Heart left ventricle (tissue), 16 donors: ENCODE measurements at regions not wholly inside any gene's neighbourhood (a gene's known extent, or its start where the extent isn't known, plus 50 kb on each side); places are given as distances from the start of the nearest gene placed in this dataset.

Experiments
- ATAC-seq, 4 donors: fragments of 200-7000 bp; cut with Tn5 transposase; one replicate each; pipeline ENCODE4 v1.9.1; 2020 to 2022; ENCODE audit warnings: moderate library complexity in 4 of 4, mild to moderate bottlenecking in 3 of 4, moderate number of reproducible peaks in 1 of 4
- DNase-seq, 5 donors: peaks; one replicate each; pipeline ENCODE4 v3.0.0-alpha.2; 2020
- H3K27ac ChIP-seq, 12 donors: fragments of 200-600 bp; sonication (generic) in 4 of 12; one replicate each; pipeline versions ENCODE4 v1.5.0 to v1.8.0; 2016 to 2022; ENCODE audit warnings: mild to moderate bottlenecking in 2 of 12
- H3K27me3 ChIP-seq, 9 donors: fragments of 200-600 bp; sonication (generic) in 2 of 9; one replicate each; pipeline versions ENCODE4 v1.5.1 to v1.8.0; 2016 to 2022; ENCODE audit warnings: mild to moderate bottlenecking in 3 of 9
- H3K36me3 ChIP-seq, 9 donors: fragments of 200-600 bp; sonication (generic) in 2 of 9; one replicate each; pipeline versions ENCODE4 v1.5.0 to v1.8.0; 2018 to 2022; ENCODE audit warnings: mild to moderate bottlenecking in 2 of 9
- H3K4me1 ChIP-seq, 12 donors: fragments of 200-600 bp; sonication (generic) in 4 of 12; one replicate each; pipeline versions ENCODE4 v1.5.0 to v1.8.0; 2016 to 2022; ENCODE audit warnings: mild to moderate bottlenecking in 3 of 12
- H3K4me3 ChIP-seq, 12 donors: fragments of 200-600 bp; sonication (generic) in 4 of 12; one replicate each; pipeline versions ENCODE4 v1.5.0 to v1.8.0; 2017 to 2022; ENCODE audit warnings: mild to moderate bottlenecking in 9 of 12, moderate library complexity in 4 of 12
- H3K9me3 ChIP-seq, 12 donors: fragments of 200-600 bp; sonication (generic) in 4 of 12; one replicate each; pipeline versions ENCODE4 v1.5.0 to v1.8.0; 2016 to 2022; ENCODE audit warnings: mild to moderate bottlenecking in 1 of 12
- CTCF ChIP-seq, 12 donors: fragments of 200-600 bp; sonication (generic) in 4 of 12; IDR thresholded peaks; one replicate each; pipeline versions ENCODE4 v1.5.0 to v1.8.0; 2018 to 2022; ENCODE audit warnings: antibody characterized with exemption in 12 of 12, mild to moderate bottlenecking in 5 of 12
- POLR2A ChIP-seq, 2 donors: fragments of 450-650 bp; IDR thresholded peaks; one replicate each; pipeline ENCODE4 v1.6.1; 2017; ENCODE audit warnings: antibody characterized with exemption in 2 of 2, mild to moderate bottlenecking in 2 of 2, moderate library complexity in 2 of 2
- WGBS, 4 donors: extraction: QIAGEN DNeasy Blood & Tissue Kit in 2 of 4; methylation state at CpG; one replicate each; pipeline versions ENCODE4 v1.1.5 to v1.1.7; 2013 to 2018; 5-methylcytosine and 5-hydroxymethylcytosine counted together
- intact Hi-C, 10 donors: fragments of 100-400 bp; cut with DNase I; formaldehyde crosslinking; loops; one replicate each; pipeline versions ENCODE4 v1.11.1 to v1.14.2; 2022
- donor health status: ischemic (EF 13 %, LVEDD 7.1; RV severe dilation, severe dysfunction).
- donor health status: healthy with polysubstance abuse.
- donor health status: DM: no; HTN: yes; CAD: no.
- donor health status: DM: no; HTN: no; CAD: no.
- donor health status: ischemic (EF 25% LVEDD 6.9; RV normal size, moderate dysfunction).
- donor health status: ischemic (EF 25% LVEDD 5.7; RV mildly dilated, moderate dysfunction).
- donor health status: healthy.
- donor health status: DM: yes; HTN: yes; CAD: no.
- donor health status: ischemic (EF 35%, LVEDD 5.7; RV mildly dilated, moderate dysfunction).
- donor health status: nonischemic (EF 11% LVEDD 7.7; RV severe dilation, severe dysfunction).
- donor health status: DM: yes; HTN: yes; CAD: no.
- donor health status: PGD.
- donor health status: ischemic (EF 29% LVEDD 5.4; RV normal size, mild dysfunction).
- donor health status: nonischemic (EF 23%, LVEDD 6.1; RV moderate dilation, normal function).

DNA sequence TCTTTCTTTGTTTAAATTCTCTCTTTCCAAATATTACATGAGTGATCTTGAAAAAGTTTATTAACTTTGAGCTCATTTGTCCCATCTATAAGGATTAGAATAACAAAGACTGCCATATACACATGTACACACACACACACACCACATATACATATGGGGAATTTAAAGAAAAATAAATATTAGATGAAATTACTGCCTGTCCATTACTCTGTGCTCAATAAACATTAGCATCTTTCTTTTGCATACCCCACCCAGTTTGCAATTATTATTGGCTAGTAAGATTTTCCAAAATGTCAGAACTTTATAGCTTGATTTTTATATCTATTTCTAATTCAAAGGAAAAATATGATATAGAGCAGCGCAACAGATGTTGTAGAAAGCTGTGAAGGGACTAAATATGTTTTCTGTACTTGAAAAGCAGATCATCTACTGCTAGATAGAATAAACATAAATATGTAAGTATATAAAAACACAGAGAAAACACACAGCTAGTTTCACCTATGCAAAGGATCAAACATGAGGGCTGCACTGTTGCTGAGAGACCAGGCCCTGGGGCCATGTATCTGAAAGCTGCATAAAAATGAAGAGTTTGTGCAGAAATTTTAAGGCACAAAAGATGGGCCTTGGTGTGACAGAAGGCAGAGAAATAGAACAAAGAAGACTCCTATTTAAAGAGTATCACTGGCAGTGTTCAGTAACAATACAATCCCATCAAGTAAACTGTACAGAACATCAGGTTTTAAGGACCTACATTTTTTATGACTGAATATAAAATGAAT lies 114.2 kb upstream of the NECTIN3 start:
- ATAC-seq (no peak), DNase-seq (no peak)
- Histone ChIP-seq H3K4me3 (no peak overlapping the region), H3K9me3 (peaks cover 0 to 7% (median 0%) of the 10 kb centered on the region in 12 donors), H3K36me3 (no peaks in the 10 kb centered on the region), H3K4me1 (no peaks in the 10 kb centered on the region), H3K27me3 (no peaks in the 10 kb centered on the region), H3K27ac (no peak overlapping the region)
- intact Hi-C loops, result no loop called here
- TF ChIP-seq CTCF (IDR thresholded peaks at IDR 0.05) (no peak), POLR2A (IDR thresholded peaks at IDR 0.05) (no peak)
- 90 to 97% (median 95%) methylated on average over 1 of the region's 1 CpG for WGBS, 4 donors

DNA sequence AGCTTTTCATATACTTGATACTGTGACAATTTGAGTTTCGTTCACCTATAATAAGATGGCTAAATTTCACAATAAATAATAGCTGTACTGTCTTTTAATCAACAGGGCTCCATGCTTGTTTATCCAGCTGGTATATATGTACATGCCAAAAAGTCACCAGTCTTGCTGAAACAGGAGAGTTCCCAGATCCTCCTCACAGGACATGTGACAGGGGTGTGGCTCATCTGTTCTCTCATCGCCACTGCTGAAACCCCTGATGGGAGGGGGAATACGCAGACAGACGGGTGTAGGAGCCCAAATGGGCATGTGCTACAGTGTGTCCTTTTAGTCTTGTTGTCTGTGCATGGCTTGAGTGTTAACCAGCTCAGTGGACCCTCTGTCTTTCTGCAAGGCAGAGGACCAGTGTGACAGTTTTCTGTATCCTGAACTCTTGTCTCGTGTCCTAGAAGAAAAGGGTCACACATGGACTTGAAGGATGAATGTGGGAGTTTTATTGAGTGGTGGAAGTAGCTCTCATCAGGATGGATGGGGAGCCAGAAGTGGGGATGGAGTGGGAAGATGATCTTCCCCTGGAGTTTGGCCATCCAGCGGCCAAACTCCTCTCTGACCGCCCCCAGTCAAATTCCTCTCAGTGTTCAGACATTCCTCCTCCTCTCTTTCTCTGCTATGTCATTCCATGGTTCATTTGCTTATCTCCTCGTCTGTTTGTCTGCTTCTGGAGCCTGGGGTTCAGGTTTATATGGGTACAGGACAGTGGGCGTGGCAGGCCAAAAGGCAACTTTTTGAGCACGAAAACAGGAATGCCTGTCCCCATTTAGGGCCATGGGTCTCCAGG lies 113.1 kb upstream of the NECTIN3 start:
- Histone ChIP-seq H3K4me3 (no peak overlapping the region), H3K27me3 (no peaks in the 10 kb centered on the region), H3K9me3 (peaks cover 0 to 13% (median 0%) of the 10 kb centered on the region in 12 donors), H3K36me3 (no peaks in the 10 kb centered on the region), H3K4me1 (no peaks in the 10 kb centered on the region), H3K27ac (no peak overlapping the region)
- DNase-seq (no peak), ATAC-seq (no peak)
- WGBS, 4 donors, result 66 to 84% (median 79%) methylated on average over 7 to 10 of the region's 10 CpGs
- intact Hi-C loops, result no loop called here
- TF ChIP-seq CTCF (IDR thresholded peaks at IDR 0.05) (no peak), POLR2A (IDR thresholded peaks at IDR 0.05) (no peak)

GRCh38 chr3:110965976-110966375 lies 105.6 kb upstream of the NECTIN3 start:
- H3K27me3 ChIP-seq, result no peaks in the 10 kb centered on the region
- peaks cover 0 to 54% (median 4%) of the 10 kb centered on the region in 12 donors for H3K9me3 ChIP-seq
- 88 to 97% (median 90%) methylated on average over 5 of the region's 5 CpGs for WGBS, 4 donors
- H3K4me1 ChIP-seq, result no peaks in the 10 kb centered on the region
- H3K27ac ChIP-seq, result no peak overlapping the region
- ATAC-seq, result no peak
- intact Hi-C loops, result no loop called here
- H3K36me3 ChIP-seq, result no peaks in the 10 kb centered on the region
- no peak for DNase-seq
- TF ChIP-seq POLR2A (IDR thresholded peaks at IDR 0.05) (no peak), CTCF (IDR thresholded peaks at IDR 0.05) (no peak)
- H3K4me3 ChIP-seq, result no peak overlapping the region

DNA sequence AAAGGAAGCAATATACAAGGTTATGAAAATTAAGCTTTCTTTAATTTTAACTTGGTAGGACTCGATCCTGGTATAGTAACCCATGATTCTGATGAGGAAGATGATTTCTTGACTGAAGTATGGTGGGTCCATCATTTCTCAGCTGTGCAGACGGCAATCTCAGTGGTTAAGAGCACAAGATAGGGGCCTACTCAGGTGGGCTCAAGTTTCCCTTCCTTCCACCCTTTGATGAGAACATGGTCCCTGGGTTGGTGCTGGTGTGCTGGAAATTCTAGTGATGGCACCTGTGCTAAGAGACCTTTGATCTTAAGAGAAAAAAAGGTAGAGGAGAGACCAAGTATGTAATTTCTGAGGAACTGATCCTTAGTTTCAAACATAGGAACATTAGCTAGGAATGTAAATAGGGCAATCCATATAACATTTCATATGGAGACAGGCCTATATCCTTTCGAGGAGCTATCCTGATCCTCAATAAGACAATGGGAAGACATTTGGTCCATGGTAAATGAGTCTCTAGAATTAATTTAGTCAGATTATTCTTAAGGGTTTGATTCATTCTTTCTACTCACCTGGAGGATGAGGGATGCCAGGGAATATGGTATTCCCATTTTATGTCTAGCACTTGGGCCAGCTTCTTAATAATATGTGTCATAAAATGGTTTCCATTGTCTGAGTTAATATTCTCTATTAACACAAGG lies 104.5 kb upstream of the NECTIN3 start:
- DNase-seq (no peak), ATAC-seq (no peak)
- no peaks in the 10 kb centered on the region for H3K27me3 ChIP-seq
- TF ChIP-seq POLR2A (IDR thresholded peaks at IDR 0.05) (no peak), CTCF (IDR thresholded peaks at IDR 0.05) (no peak)
- peaks cover 0 to 53% (median 4%) of the 10 kb centered on the region in 12 donors for H3K9me3 ChIP-seq
- no peaks in the 10 kb centered on the region for H3K36me3 ChIP-seq
- intact Hi-C loops, result no loop called here
- H3K4me3 ChIP-seq, result no peak overlapping the region
- WGBS, 4 donors, result 90 to 93% (median 91%) methylated on average over 3 of the region's 3 CpGs
- no peak overlapping the region for H3K27ac ChIP-seq
- H3K4me1 ChIP-seq, result no peaks in the 10 kb centered on the region
